ENCODE measurements at regions not wholly inside any gene's neighbourhood (a gene's known extent, or its start where the extent isn't known, plus 50 kb on each side); places are given as distances from the start of the nearest gene placed in this dataset.
"Not testable (repeated sequence)": the region's sequence is repeated elsewhere in the genome, so short reads cannot be mapped to it uniquely, and the experiment has no call there.

DNA sequence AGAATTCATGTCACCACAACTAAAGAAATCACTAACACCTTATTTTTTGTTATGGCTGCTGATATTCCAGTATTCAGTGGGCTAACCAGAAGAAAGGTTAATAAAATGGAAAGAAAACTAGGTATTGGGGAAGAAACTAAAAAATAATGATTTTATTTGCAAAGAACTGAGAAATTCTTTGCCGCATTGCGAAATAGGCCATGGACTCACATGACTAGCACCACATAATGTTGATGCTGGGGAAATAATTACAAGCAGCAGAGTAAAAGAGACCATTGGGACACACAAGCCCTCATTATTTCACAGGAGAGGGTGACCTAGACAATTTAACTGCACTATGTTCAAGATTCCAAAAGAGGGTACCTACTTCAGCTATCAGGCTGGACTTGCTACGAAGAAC is 1411.5 kb downstream of the SLITRK5 start:
- DNase-seq = no peak

DNA sequence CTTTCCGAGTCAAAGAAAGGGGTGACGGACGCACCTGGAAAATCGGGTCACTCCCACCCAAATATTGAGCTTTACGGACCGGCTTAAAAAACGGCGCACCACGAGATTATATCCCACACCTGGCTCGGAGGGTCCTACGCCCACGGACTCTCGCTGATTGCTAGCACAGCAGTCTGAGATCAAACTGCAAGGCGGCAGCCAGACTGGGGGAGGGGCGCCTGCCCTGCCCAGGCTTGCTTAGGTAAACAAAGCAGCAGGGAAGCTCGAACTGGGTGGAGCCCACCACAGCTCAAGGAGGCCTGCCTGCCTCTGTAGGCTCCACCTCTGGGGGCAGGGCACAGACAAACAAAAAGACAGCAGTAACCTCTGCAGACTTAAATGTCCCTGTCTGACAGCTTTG is 1416.9 kb downstream of the SLITRK5 start:
- not testable (repeated sequence) for DNase-seq

DNA sequence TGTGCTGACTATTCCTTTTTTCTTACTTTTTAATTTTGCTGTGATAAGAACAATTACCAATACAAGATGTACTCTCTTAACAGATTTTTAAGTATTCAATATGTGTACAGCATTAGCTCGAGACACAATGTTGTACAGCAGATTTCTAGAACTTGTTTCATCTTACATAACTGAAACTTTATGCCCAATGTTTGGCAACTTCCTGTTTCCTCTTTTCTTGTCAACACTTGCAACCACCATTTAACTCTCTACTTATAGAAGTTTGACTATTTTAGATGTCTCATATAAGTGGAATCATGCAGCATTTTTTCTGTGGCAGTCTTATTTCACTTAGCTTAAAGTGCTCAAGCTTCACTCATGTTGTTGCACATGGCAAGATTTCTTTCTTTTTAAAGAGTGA is 1426.8 kb downstream of the SLITRK5 start:
- no peak for DNase-seq

DNA sequence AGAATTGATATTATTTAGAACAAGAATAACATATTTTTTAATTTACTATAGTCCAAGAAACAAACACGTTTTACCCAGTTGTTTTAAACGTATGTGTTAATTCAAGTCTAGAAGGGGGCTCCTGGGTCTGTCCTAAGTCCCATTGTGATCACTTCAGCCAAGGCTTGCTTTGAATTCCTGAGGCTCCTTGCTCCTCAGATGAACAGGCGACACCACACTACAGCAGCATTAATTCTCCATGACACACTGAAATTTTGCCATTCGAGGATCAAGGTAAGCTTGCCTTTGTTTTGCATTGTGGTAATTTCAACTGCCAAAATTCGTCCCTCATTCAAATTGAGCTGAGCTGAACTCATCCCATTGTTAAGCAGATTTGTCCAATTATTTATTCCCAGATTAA is 1442.6 kb downstream of the SLITRK5 start:
- DNase-seq = no peak

DNA sequence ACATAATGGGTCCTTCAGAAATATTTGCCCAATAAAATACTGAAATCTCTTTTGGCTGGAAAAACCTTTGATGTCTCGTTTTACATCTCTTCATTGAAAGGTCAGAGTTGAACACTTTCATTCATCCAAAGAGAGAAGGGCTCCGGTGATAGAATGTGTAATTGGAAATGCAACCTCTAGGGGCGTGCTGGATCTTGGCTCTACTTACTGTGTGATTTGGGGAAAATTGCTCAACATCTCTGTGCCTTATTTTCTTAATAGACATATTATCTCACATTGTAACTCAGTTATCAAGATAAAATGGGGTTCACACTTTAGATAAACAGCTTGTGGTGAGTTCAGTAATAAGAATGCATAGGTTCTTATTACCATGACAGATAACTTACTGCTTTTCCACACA is 1444.1 kb downstream of the SLITRK5 start:
- no peak for DNase-seq

DNA sequence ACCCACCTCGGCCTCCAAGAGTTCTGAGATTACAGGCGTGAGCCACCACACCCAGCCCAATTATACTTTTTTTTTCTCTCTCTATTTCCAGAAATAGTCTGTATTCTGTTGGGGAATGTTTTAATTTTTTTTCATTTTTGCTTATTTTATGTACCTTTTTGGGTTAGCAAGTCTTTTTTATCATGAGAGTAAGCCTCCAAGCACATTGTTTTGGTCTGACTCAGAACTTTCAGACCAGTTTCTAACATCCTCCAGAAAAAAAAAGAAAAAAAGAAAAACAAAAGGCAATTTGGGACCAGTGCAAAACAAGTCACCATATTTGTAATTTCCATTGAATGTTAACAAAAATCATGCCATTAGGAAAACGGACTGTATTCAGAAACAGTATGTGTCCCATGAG is 1465.5 kb downstream of the SLITRK5 start:
- DNase-seq = no peak

DNA sequence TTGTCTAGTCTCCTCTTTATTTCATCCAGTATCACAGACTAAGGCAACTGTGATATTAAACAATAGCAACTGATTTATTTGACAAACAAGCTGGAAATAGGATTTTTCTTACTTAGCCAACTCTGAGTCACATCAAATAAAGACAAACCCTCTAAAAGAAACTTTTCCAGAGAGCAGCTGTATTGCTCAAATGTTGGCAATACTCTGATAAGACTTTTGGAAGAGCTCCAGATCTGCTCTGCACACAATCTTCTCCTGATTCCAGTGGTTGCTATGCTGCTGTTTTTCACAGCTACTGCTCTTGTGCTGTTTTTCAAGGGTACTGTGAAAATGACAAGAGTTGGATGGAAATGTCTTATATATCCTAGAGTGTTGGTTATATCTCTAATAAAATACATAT is 1479.2 kb downstream of the SLITRK5 start:
- DNase-seq = no peak

DNA sequence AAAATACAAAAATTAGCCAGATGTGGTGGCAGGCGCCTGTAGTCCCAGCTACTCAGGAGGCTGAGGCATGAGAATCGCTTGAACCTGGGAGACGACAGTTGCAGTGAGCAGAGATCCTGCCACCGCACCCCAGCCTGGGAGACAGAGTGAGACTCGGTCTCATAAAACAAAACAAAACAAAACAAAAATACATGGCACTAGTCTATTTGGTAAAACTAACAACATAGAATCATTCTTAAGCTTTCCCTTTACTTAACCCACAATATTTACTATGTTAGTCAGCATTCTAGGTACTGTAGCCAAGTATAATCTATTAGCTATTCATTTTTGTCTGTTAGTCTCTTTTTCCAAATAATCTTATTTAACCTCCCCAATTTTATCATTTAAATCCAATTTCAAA is 1482.8 kb downstream of the SLITRK5 start:
- no peak for DNase-seq

DNA sequence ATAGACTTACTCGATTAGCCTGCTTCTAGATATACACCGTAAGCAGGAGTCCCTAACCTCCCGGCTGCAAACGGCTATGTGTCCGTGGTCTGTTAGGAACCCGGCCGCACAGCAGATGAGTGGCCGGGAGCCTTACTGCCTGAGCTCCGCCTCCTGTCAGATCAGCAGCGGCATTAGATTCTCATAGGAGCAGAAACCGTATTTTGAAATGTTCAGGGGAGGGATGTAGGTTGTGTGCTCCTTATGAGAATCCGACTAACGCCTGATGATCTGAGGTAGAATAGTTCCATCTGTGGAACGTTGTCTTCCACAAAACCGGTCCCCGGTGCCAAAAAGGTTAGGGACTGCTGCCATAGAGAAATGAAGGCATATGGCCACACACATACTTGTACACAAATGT is 1491.9 kb downstream of the SLITRK5 start:
- no peak for DNase-seq

DNA sequence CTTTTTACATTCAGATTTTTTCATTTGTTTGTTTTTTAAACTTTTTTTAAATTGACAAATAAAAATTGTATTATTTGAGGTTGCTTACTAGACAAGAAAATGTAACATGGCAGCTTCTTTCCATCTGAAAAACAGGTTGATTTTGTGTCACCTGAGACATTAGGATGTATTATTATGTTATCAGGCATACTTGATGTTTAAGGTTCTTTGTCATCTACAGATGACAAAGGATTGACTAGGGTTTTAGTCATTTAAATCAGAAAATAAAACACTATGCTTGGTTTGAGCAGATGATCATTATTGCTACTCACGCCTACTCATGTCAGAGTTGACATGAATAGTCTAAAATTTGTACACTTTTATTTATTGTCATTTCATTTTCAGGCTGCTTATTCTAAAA is 1494.5 kb downstream of the SLITRK5 start:
- DNase-seq = no peak

DNA sequence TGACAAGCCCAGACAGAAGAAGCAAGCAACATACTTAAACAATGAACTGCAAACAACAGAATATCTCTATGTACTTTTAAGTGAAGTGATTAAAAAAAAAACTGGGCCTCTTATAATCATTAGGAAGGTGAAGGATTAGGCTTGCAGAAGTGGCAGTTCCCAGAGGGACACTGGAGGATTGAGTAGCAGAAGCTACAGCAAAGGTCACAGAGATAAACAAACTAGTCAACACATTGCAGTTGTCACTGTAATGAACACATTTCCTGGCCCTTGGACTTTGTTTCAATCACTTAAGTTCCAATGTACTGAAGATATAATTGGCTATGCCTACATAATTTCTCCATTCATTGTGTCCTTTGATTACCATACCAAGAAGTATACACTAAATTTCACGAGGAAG is 1498.8 kb downstream of the SLITRK5 start:
- no peak for DNase-seq

DNA sequence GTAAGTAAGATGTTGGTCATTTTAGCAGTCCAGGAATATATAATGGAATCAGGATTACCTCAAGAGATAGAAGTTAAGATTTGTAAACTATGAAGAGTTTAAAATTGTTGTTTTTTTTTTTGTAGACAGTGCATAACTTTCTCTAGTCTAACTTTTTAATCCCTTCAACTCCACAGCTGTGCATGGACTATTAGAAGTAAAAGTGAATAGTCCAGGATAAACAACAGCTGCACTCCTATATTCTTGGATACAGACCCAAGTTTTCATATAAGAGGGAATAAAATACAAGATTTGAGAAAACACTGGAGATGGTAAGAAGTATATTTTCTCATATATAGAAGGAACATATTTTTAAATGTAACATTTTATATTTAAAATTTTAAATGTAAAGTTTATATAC is 1509.9 kb downstream of the SLITRK5 start:
- DNase-seq = no peak

DNA sequence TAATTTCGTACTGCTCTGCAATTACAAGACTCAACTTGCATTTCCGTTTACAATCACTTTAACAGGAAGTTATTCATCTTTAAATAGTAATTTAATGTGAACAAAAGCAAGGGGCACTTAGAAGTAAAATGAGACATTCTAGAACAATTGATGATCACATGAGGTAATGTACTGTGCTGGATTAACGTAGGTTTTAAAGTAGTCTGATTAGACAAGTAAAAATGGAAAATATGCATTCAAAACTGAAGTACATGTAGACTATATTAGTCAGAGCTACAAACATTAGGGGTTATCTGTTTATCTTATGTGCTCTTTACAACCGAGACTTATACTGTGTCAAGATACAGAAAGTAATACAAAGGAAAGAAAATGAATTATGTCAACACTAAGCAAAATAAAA is 1528.0 kb downstream of the SLITRK5 start:
- no peak for DNase-seq

DNA sequence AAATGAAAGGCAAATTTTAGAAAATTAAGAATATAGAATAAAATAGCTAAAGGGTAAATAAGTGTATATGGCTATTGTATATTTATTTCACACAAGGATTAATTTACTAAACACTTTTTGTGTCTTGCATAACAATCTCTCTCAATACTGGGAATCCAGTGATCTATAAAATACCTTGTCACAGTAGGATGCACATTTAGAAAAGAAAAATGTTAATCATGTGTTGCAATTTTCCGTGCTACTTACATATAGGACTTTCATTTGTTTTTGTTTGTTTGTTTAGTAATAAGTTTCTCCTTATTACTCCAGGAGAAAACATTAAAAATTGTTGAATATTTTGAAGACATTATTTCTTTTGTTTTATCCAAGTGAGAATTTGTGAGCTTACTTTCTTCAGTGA is 1533.3 kb downstream of the SLITRK5 start:
- DNase-seq = no peak

DNA sequence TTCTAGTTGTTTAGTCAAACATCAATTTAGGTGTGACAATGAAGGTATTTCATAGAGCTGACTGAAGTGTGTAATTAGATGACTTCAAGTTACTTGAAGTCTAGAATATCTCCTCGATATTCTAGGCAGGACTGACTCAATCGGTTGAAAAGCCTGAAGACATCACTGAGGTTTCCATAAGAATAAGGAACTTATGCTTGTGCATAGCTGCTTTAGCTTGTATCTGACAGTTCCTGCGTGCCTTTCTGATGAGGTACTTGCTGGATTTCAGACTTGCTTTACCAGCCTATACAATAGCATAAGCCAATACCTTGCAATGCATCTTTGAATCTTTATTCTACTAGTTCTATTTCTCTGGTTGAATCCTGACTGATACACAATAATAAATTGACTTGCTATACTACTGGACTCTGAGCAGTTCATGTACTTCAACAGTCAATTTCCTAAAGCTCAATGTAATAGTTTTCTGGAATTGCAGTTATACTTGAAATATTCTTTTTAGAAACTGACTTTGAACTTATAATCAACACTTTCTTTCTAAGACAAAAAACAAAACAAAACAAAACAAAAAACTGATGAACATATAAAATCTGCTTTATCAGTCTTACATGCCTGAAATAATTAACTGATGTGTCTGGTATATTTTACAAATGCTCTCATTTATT is 1534.8 kb downstream of the SLITRK5 start:
- DNase-seq = no peak

DNA sequence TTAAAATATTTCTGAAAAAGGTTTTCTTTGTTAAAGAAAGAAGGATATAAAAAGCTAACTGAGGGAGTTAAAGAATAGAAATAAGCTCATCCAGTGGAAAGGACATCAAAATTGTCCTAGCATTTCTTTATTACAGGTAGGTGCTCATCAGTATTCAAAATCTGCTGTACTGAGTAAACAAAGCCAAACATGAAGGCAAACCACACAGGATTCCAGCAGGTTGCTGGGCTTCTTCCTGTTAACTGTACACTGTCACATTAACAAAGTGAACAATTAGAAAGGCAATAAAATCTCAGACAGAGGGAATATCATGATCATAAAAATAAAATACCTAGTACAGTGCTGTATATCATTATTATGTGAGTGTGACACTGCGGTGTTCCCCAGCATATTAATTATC is 1541.0 kb downstream of the SLITRK5 start:
- DNase-seq = no peak

DNA sequence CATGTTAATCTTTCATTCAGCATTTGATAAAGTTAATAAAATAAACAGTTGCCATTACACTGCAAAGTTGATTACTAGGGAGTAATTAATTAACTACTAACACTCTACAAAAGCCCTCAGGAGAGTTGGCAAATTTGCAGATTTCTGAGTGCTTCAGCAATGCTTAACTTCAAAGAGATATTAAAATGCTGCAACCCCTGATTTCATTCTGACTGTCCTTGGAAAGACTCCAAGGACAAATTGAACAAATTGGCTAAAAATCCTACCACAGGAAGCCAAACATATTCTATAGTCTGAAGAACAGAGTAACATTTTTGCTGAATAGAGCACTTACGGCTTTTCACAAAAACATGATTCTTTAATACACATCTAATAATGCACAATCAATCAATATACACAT is 1543.0 kb downstream of the SLITRK5 start:
- DNase-seq = no peak

DNA sequence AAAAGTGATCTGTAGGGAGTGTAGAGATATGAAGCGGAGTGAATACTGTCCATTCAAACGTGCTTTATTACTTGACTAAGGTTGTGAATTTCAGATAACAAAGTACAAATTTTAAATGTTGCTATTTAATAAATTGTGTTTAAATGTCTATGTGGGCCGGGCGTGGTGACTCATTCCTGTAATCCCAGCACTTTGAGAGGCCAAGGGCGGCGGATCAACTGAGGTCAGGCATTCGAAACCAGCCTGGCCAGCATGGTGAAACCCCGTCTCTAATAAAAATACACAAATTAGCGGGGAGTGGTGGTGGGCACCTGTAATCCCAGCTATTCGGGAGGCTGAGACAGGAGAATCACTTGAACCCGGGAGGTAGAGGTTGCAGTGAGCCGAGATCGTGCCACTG is 1544.1 kb downstream of the SLITRK5 start:
- not testable (repeated sequence) for DNase-seq

DNA sequence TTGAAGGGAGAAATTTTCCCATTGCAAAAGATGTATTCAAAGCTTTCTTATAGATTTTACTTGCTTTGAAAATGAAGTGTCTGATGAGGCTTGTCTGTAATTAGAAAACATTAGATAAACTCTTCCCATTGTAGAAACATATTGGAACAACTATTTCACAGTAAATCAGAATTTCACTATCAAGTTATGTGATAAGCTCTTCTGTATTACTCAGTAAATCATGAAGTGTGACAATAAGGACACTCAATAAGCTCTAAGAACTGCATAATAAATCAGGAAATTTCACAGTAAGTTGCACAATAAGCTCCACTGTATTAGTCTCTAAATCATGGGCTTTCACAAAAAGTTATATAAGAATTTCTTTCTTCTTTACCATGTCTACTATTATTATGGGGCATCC is 1546.6 kb downstream of the SLITRK5 start:
- no peak for DNase-seq

DNA sequence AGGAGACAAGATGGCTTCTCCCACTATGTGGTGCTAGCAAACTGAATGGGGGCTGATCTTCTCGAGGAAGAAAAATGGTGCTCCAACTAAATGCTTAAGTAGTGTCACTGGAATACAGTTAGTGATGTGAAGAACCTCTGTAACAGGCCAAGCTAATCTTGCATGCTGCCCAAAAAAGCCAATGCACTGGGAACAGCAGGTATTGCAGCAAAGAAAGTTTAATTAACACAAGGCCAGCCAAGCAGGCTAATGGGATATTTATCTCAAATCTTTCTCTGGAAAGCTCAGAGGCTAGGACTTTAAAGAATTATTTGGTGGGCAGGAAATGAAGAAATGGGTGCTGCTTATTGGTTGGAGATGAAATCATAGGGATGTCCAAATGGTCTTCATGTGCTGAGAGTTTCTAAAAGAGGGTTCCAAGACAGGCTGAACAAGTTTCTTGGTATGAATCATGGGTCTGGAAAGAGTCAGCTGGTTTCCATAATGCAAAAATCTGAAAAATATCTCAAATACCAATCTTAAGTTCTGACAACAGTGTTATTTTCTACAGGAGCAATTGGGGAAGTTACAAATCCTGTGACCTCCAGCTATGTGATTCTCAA is 1550.5 kb downstream of the SLITRK5 start:
- no peak for DNase-seq

DNA sequence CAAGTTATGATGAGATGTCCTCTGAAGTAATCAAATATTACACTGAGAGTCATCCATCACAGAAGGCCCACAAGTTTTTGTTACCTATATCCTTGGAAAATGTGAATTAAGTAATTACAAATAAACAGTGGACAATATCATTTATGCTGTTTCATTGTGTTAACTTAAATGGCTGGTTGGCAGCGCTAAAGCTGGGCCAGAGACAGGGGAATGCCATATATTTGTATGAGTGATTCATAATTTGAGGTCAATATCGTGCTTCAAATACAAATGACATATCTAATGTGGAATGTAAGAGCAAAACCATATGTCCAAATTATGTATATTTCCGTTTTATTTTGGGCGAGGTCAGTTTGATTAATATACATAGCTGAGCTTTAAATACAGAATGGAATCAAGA is 1556.2 kb downstream of the SLITRK5 start:
- no peak for DNase-seq

DNA sequence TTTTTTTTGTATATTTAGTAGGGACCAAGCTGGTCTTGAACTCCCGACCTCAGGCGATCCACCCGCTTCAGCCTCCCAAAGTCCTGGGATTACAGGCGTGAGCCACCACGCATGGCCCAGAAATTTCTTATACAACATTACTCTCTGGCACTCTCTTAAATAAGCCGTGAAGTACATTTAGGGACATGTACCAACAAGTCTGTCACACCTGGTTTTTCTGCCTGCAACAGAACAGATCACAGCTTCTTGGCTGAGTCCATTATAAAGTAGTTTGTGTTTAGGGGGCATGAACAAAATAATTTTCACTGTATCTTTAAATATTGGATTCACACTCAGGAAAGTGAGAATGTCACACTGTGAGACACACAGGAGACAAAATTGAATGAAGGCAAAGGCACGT is 1567.3 kb downstream of the SLITRK5 start:
- DNase-seq = no peak

DNA sequence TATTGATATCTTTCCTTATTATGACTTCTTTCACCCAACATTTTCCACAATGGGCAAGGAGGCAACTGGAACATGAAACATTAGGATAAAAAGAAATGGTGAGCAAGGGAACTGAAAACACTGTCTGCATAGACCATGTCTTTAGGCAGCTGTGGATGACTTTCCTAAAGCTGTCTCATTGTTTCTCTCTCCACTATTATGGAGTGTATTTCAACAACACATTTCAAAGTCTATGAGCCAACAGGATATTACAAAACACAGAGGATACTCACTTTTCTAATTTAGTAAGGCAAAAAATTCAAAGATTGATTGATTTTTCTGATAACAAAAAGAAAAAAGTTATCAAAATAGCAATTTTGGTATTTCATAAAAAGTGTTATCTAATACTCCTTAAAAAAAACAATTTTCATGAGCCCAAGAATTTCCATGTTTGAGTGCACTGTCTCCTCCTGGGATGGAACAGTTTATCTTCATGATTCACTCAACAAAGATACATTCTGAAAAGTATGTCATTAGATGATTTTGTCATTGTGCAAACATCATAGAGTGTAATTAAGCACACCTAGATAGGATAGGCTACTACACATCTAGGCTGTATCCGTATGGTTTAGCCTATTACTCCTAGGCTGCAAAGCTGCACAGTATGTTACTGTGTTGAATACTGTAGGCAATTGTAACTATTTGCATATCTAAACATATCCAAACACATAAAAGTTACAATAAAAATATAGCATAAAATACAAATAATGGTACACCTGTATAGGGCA is 1568.4 kb downstream of the SLITRK5 start:
- DNase-seq = no peak

DNA sequence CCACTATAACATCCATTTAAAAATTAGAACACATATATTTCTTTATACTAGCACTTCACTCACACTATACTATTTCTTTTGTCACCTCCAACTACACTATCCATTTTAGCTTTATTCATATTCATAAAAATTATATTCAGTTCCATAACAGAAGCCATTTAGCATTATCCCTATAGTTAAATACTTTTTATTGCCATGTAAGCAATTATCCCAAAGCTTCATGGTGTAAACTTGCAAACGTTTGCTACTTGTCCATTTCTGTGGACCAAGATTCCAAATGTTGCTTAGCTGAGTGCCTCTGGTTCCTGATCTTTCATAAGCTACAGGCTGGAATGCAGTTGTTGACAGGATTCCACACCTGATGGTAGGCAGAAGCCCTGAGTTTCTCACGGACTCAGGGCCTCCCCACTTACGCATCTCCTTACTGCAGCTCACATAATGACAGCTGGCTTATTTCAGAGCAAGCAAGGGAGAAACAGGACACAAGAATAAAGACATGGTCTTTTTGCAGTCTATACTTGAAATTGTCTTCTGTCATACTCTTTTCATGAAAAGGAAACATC is 1584.8 kb downstream of the SLITRK5 start:
- no peak for DNase-seq
